GM19452 (cell line): ENCODE measurements at regions not wholly inside any gene's neighbourhood (a gene's known extent, or its start where the extent isn't known, plus 50 kb on each side); places are given as distances from the start of the nearest gene placed in this dataset.

Experiments
- ATAC-seq: cut with Tn5 transposase; IDR thresholded peaks from one replicate; pipeline ENCODE4 v1.9.1; 2021; ENCODE audit not compliant: unreplicated experiment

- ATAC-seq, result no peak
Observed at GRCh38 chr7:138405496-138405895, 54.6 kb upstream of the TRIM24 start.

- ATAC-seq, result no peak
Observed at GRCh38 chr7:138407792-138408191, 52.3 kb upstream of the TRIM24 start.
